SK-N-SH (cell line): ENCODE measurements at regions not wholly inside any gene's neighbourhood (a gene's known extent, or its start where the extent isn't known, plus 50 kb on each side); places are given as distances from the start of the nearest gene placed in this dataset.
"Not testable (repeated sequence)": the region's sequence is repeated elsewhere in the genome, so short reads cannot be mapped to it uniquely, and the experiment has no call there.

Experiments
- CTCF ChIA-PET: fragments of 300-600, 350-600 bp; formaldehyde crosslinking; extraction: SDS; loops from one replicate; lab custom pipeline; 2021; lab: Yijun Ruan, JAX
- POLR2A ChIA-PET: fragments of 350-600 bp; sonication (Branson Sonifier 250); formaldehyde crosslinking; extraction: SDS; loops from one replicate; lab custom pipeline; 2020; ENCODE audit warnings: antibody characterized with exemption, inconsistent platforms; lab: Yijun Ruan, JAX
- DNase-seq: peaks from one replicate; pipeline ENCODE4 v3.0.0; 2012
- H2AFZ ChIP-seq: fragments of 200-600 bp; sonication (generic); 2 replicates; pipeline ENCODE4 v1.8.1; 2016; ENCODE audit warnings: antibody characterized with exemption, mild to moderate bottlenecking, low read depth
- H3F3A ChIP-seq: fragments of 200-600 bp; sonication (generic); replicated peaks from 2 replicates; pipeline ENCODE3; 2016; ENCODE audit warnings: antibody characterized with exemption, mild to moderate bottlenecking; ENCODE audit not compliant: insufficient read depth
- H3K27ac ChIP-seq, 2 experiments: fragments of 200-500 bp in 1 of 2; fragments of 200-600 bp in 1 of 2; sonication (Bioruptor generic) in 1 of 2; sonication (generic), shearing (Covaris generic) in 1 of 2; 2 replicates each; pipeline versions ENCODE4 v1.5.1 to v1.6.1; 2014 to 2016; ENCODE audit warnings: low read depth in 2 of 2, inconsistent platforms in 1 of 2, low read length in 1 of 2, mild to moderate bottlenecking in 1 of 2, mixed read lengths in 1 of 2
- H3K27me3 ChIP-seq: fragments of 200-600 bp; sonication (generic), shearing (Covaris generic); 2 replicates; pipeline ENCODE4 v1.6.1; 2016; ENCODE audit warnings: mixed run types; ENCODE audit not compliant: insufficient read depth
- H3K36me3 ChIP-seq, 2 experiments: fragments of 200-500 bp in 1 of 2; fragments of 200-600 bp in 1 of 2; sonication (Bioruptor generic) in 1 of 2; sonication (generic) in 1 of 2; replicated peaks in 1 of 2; 2 replicates each; pipeline versions ENCODE3 to v1.5.1; 2014 to 2016; ENCODE audit warnings: low read length in 1 of 2, mild to moderate bottlenecking in 1 of 2; ENCODE audit not compliant: insufficient read depth in 2 of 2, control insufficient read depth in 1 of 2
- H3K4me1 ChIP-seq, 2 experiments: fragments of 200-500 bp in 1 of 2; fragments of 200-600 bp in 1 of 2; sonication (Bioruptor generic) in 1 of 2; sonication (generic), shearing (Covaris generic) in 1 of 2; 2 replicates each; pipeline versions ENCODE4 v1.5.1 to v1.6.1; 2014 to 2016; ENCODE audit warnings: low read depth in 1 of 2, low read length in 1 of 2, mixed run types in 1 of 2; ENCODE audit not compliant: insufficient read depth in 2 of 2, control insufficient read depth in 1 of 2
- H3K4me2 ChIP-seq: fragments of 200-600 bp; sonication (generic), shearing (Covaris generic); 2 replicates; pipeline ENCODE4 v1.6.1; 2017; ENCODE audit warnings: mixed run types
- H3K4me3 ChIP-seq, 2 experiments: fragments of 200-500 bp in 1 of 2; fragments of 200-600 bp in 1 of 2; sonication (Bioruptor generic) in 1 of 2; sonication (generic), shearing (Covaris generic) in 1 of 2; 2 replicates each; pipeline versions ENCODE4 v1.5.1 to v1.8.1; 2014 to 2016; ENCODE audit warnings: low read depth in 2 of 2, inconsistent platforms in 1 of 2, low read length in 1 of 2, mild to moderate bottlenecking in 1 of 2, mixed read lengths in 1 of 2, moderate library complexity in 1 of 2
- H3K79me2 ChIP-seq: fragments of 200-600 bp; sonication (generic); 2 replicates; pipeline ENCODE4 v1.8.1; 2017; ENCODE audit warnings: mild to moderate bottlenecking; ENCODE audit not compliant: insufficient read depth
- H3K9ac ChIP-seq: fragments of 200-600 bp; sonication (generic); 2 replicates; pipeline ENCODE4 v1.6.1; 2017; ENCODE audit warnings: mixed run types
- H3K9me2 ChIP-seq: fragments of 200-600 bp; sonication (generic); 2 replicates; pipeline ENCODE4 v1.6.1; 2017; ENCODE audit warnings: mixed run types
- H3K9me3 ChIP-seq: fragments of 200-600 bp; sonication (generic); 2 replicates; pipeline ENCODE4 v1.6.1; 2017; ENCODE audit warnings: mixed run types, mild to moderate bottlenecking, moderate library complexity
- H4K20me1 ChIP-seq: fragments of 200-600 bp; sonication (generic); 2 replicates; pipeline ENCODE4 v1.6.1; 2017; ENCODE audit warnings: mild to moderate bottlenecking, mixed run types; ENCODE audit not compliant: insufficient read depth
- ELF1 ChIP-seq: IDR thresholded peaks from 2 replicates; pipeline ENCODE4 v1.4.0; 2012
- EP300 ChIP-seq, 2 experiments: IDR thresholded peaks; 2 replicates each; pipeline versions ENCODE4 v1.4.0 to v1.6.1; 2012; ENCODE audit warnings: borderline replicate concordance in 1 of 2, low read depth in 1 of 2, low read length in 1 of 2
- EZH2phosphoT487 ChIP-seq: fragments of 200-600 bp; sonication (generic); IDR thresholded peaks from 2 replicates; pipeline ENCODE4 v1.6.1; 2017; ENCODE audit warnings: low read depth, mixed run types, mild to moderate bottlenecking, antibody characterized with exemption, moderate library complexity, borderline replicate concordance
- FOSL2 ChIP-seq: IDR thresholded peaks from 2 replicates; pipeline ENCODE4 v1.4.0; 2012; ENCODE audit warnings: low read depth, mild to moderate bottlenecking, moderate library complexity, borderline replicate concordance
- FOXJ3 ChIP-seq: sonication (generic); formaldehyde crosslinking; IDR thresholded peaks from 2 replicates; pipeline ENCODE4 v1.5.1; 2020; ENCODE audit warnings: mild to moderate bottlenecking, missing genetic modification reagents
- GABPA ChIP-seq: IDR thresholded peaks from 2 replicates; pipeline ENCODE4 v1.4.0; 2012; ENCODE audit warnings: low read depth, mild to moderate bottlenecking
- GATA2 ChIP-seq: sonication (generic); formaldehyde crosslinking; IDR thresholded peaks from 2 replicates; pipeline ENCODE4 v1.5.0; 2020; ENCODE audit warnings: mild to moderate bottlenecking, missing genetic modification reagents
- MXI1 ChIP-seq: IDR thresholded peaks from 2 replicates; pipeline ENCODE4 v1.6.1; 2012; ENCODE audit warnings: mild to moderate bottlenecking, low read depth, low read length, improper control_type of control experiment
- NFIC ChIP-seq: IDR thresholded peaks from 2 replicates; pipeline ENCODE4 v1.4.0; 2012; ENCODE audit warnings: borderline replicate concordance
- RXRA ChIP-seq: IDR thresholded peaks from 2 replicates; pipeline ENCODE4 v1.4.0; 2012; ENCODE audit warnings: low read depth, mild to moderate bottlenecking, borderline replicate concordance
- TEAD4 ChIP-seq: IDR thresholded peaks from 2 replicates; pipeline ENCODE4 v1.4.0; 2012; ENCODE audit warnings: mild to moderate bottlenecking, borderline replicate concordance; ENCODE audit not compliant: insufficient read depth
- WGBS: methylation state at CpG from one replicate; pipeline ENCODE4 v1.1.6; 2017; ENCODE audit warnings: low lambda C conversion rate; 5-methylcytosine and 5-hydroxymethylcytosine counted together
- TF ChIP-seq, protein P1 (sequence below): IDR thresholded peaks from 2 replicates; pipeline ENCODE4 v1.4.0; 2012; ENCODE audit warnings: low read depth

GRCh38 chr17:14522795-14523387 lies 222.0 kb downstream of the HS3ST3B1 start:
- no peak overlapping the region for H3K27ac ChIP-seq
- DNase-seq: no peak
- no peak overlapping the region for H2AFZ ChIP-seq
- CTCF ChIA-PET: no interaction called here
- H3K9ac ChIP-seq: no peak overlapping the region
- H3K4me2 ChIP-seq: no peak overlapping the region
- no peak overlapping the region for H3K4me3 ChIP-seq
- no peaks in the 10 kb centered on the region for H3K9me2 ChIP-seq
- no peaks in the 10 kb centered on the region for H3K27me3 ChIP-seq
- no peaks in the 10 kb centered on the region for H4K20me1 ChIP-seq
- TF ChIP-seq NFIC (no peak), ELF1 (no peak), FOXJ3 (CRISPR knock-in tag) (no peak), EZH2phosphoT487 (no peak), EP300 (IDR thresholded peaks at IDR 0.05; ENCODE audit: borderline replicate concordance in 1 of 2, low read depth in 1 of 2, low read length in 1 of 2) (no peak), GABPA (no peak), MXI1 (no peak), RXRA (no peak), FOSL2 (no peak)
- TF ChIP-seq, protein P1, sequence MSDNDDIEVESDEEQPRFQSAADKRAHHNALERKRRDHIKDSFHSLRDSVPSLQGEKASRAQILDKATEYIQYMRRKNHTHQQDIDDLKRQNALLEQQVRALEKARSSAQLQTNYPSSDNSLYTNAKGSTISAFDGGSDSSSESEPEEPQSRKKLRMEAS: no peak
- POLR2A ChIA-PET: no interaction called here
- no peaks in the 10 kb centered on the region for H3K79me2 ChIP-seq
- H3F3A ChIP-seq: no peaks in the 10 kb centered on the region
- H3K36me3 ChIP-seq: no peaks in the 10 kb centered on the region
- H3K9me3 ChIP-seq: no peaks in the 10 kb centered on the region
- no peaks in the 10 kb centered on the region for H3K4me1 ChIP-seq
- 0% methylated on average over 3 of the region's 3 CpGs for WGBS

- 2% methylated on average over 3 of the region's 3 CpGs for WGBS
Observed at GRCh38 chr17:14518919-14519318, 218.0 kb downstream of the HS3ST3B1 start.

GRCh38 chr17:14514973-14515372 lies 214.1 kb downstream of the HS3ST3B1 start:
- Histone ChIP-seq H3K27ac (no peak overlapping the region), H3K4me2 (no peak overlapping the region), H4K20me1 (no peaks in the 10 kb centered on the region), H3K79me2 (no peaks in the 10 kb centered on the region), H3K27me3 (no peaks in the 10 kb centered on the region), H3K9me2 (no peaks in the 10 kb centered on the region), H2AFZ (no peak overlapping the region), H3K4me3 (no peak overlapping the region), H3K4me1 (no peaks in the 10 kb centered on the region), H3K9me3 (no peaks in the 10 kb centered on the region; the same call in 1 of the 2 replicates), H3F3A (no peaks in the 10 kb centered on the region), H3K36me3 (no peaks in the 10 kb centered on the region), H3K9ac (no peak overlapping the region)
- no peak for DNase-seq
- no peak for TF ChIP-seq TEAD4
- TF ChIP-seq GATA2 (CRISPR knock-in tag): no peak
- TF ChIP-seq FOSL2: no peak
- 11% methylated on average over 3 of the region's 3 CpGs for WGBS
- POLR2A ChIA-PET: no interaction called here
- CTCF ChIA-PET: no interaction called here

More at GRCh38 chr17:14518919-14519318, 218.0 kb downstream of the HS3ST3B1 start:
- H3K79me2 ChIP-seq, H3K9me3 ChIP-seq, H3K27me3 ChIP-seq, POLR2A ChIA-PET, H3K9ac ChIP-seq, H3F3A ChIP-seq, H2AFZ ChIP-seq, H3K9me2 ChIP-seq, H3K4me2 ChIP-seq, H3K27ac ChIP-seq, CTCF ChIA-PET, H3K4me3 ChIP-seq, H3K4me1 ChIP-seq, H4K20me1 ChIP-seq, DNase-seq, H3K36me3 ChIP-seq: not testable (repeated sequence)
